SK-N-SH (cell line): ENCODE measurements at regions not wholly inside any gene's neighbourhood (a gene's known extent, or its start where the extent isn't known, plus 50 kb on each side); places are given as distances from the start of the nearest gene placed in this dataset.

ENCODE experiments used
- CTCF ChIA-PET: fragments of 300-600, 350-600 bp; formaldehyde crosslinking; extraction: SDS; loops from one replicate; lab custom pipeline; 2021; lab: Yijun Ruan, JAX
- POLR2A ChIA-PET: fragments of 350-600 bp; sonication (Branson Sonifier 250); formaldehyde crosslinking; extraction: SDS; loops from one replicate; lab custom pipeline; 2020; ENCODE audit warnings: antibody characterized with exemption, inconsistent platforms; lab: Yijun Ruan, JAX
- DNase-seq: peaks from one replicate; pipeline ENCODE4 v3.0.0; 2012
- H2AFZ ChIP-seq: fragments of 200-600 bp; sonication (generic); 2 replicates; pipeline ENCODE4 v1.8.1; 2016; ENCODE audit warnings: antibody characterized with exemption, mild to moderate bottlenecking, low read depth
- H3F3A ChIP-seq: fragments of 200-600 bp; sonication (generic); replicated peaks from 2 replicates; pipeline ENCODE3; 2016; ENCODE audit warnings: antibody characterized with exemption, mild to moderate bottlenecking; ENCODE audit not compliant: insufficient read depth
- H3K27ac ChIP-seq, 2 experiments: fragments of 200-500 bp in 1 of 2; fragments of 200-600 bp in 1 of 2; sonication (Bioruptor generic) in 1 of 2; sonication (generic), shearing (Covaris generic) in 1 of 2; 2 replicates each; pipeline versions ENCODE4 v1.5.1 to v1.6.1; 2014 to 2016; ENCODE audit warnings: low read depth in 2 of 2, inconsistent platforms in 1 of 2, low read length in 1 of 2, mild to moderate bottlenecking in 1 of 2, mixed read lengths in 1 of 2
- H3K27me3 ChIP-seq: fragments of 200-600 bp; sonication (generic), shearing (Covaris generic); 2 replicates; pipeline ENCODE4 v1.6.1; 2016; ENCODE audit warnings: mixed run types; ENCODE audit not compliant: insufficient read depth
- H3K36me3 ChIP-seq, 2 experiments: fragments of 200-500 bp in 1 of 2; fragments of 200-600 bp in 1 of 2; sonication (Bioruptor generic) in 1 of 2; sonication (generic) in 1 of 2; replicated peaks in 1 of 2; 2 replicates each; pipeline versions ENCODE3 to v1.5.1; 2014 to 2016; ENCODE audit warnings: low read length in 1 of 2, mild to moderate bottlenecking in 1 of 2; ENCODE audit not compliant: insufficient read depth in 2 of 2, control insufficient read depth in 1 of 2
- H3K4me1 ChIP-seq, 2 experiments: fragments of 200-500 bp in 1 of 2; fragments of 200-600 bp in 1 of 2; sonication (Bioruptor generic) in 1 of 2; sonication (generic), shearing (Covaris generic) in 1 of 2; 2 replicates each; pipeline versions ENCODE4 v1.5.1 to v1.6.1; 2014 to 2016; ENCODE audit warnings: low read depth in 1 of 2, low read length in 1 of 2, mixed run types in 1 of 2; ENCODE audit not compliant: insufficient read depth in 2 of 2, control insufficient read depth in 1 of 2
- H3K4me2 ChIP-seq: fragments of 200-600 bp; sonication (generic), shearing (Covaris generic); 2 replicates; pipeline ENCODE4 v1.6.1; 2017; ENCODE audit warnings: mixed run types
- H3K4me3 ChIP-seq, 2 experiments: fragments of 200-500 bp in 1 of 2; fragments of 200-600 bp in 1 of 2; sonication (Bioruptor generic) in 1 of 2; sonication (generic), shearing (Covaris generic) in 1 of 2; 2 replicates each; pipeline versions ENCODE4 v1.5.1 to v1.8.1; 2014 to 2016; ENCODE audit warnings: low read depth in 2 of 2, inconsistent platforms in 1 of 2, low read length in 1 of 2, mild to moderate bottlenecking in 1 of 2, mixed read lengths in 1 of 2, moderate library complexity in 1 of 2
- H3K79me2 ChIP-seq: fragments of 200-600 bp; sonication (generic); 2 replicates; pipeline ENCODE4 v1.8.1; 2017; ENCODE audit warnings: mild to moderate bottlenecking; ENCODE audit not compliant: insufficient read depth
- H3K9ac ChIP-seq: fragments of 200-600 bp; sonication (generic); 2 replicates; pipeline ENCODE4 v1.6.1; 2017; ENCODE audit warnings: mixed run types
- H3K9me2 ChIP-seq: fragments of 200-600 bp; sonication (generic); 2 replicates; pipeline ENCODE4 v1.6.1; 2017; ENCODE audit warnings: mixed run types
- H3K9me3 ChIP-seq: fragments of 200-600 bp; sonication (generic); 2 replicates; pipeline ENCODE4 v1.6.1; 2017; ENCODE audit warnings: mixed run types, mild to moderate bottlenecking, moderate library complexity
- H4K20me1 ChIP-seq: fragments of 200-600 bp; sonication (generic); 2 replicates; pipeline ENCODE4 v1.6.1; 2017; ENCODE audit warnings: mild to moderate bottlenecking, mixed run types; ENCODE audit not compliant: insufficient read depth
- EP300 ChIP-seq, 2 experiments: IDR thresholded peaks; 2 replicates each; pipeline versions ENCODE4 v1.4.0 to v1.6.1; 2012; ENCODE audit warnings: borderline replicate concordance in 1 of 2, low read depth in 1 of 2, low read length in 1 of 2
- FOXJ3 ChIP-seq: sonication (generic); formaldehyde crosslinking; IDR thresholded peaks from 2 replicates; pipeline ENCODE4 v1.5.1; 2020; ENCODE audit warnings: mild to moderate bottlenecking, missing genetic modification reagents
- FOXM1 ChIP-seq: IDR thresholded peaks from 2 replicates; pipeline ENCODE4 v1.4.0; 2012; ENCODE audit warnings: low read depth, mild to moderate bottlenecking
- IRF3 ChIP-seq: fragments of 150-350 bp; IDR thresholded peaks from 2 replicates; pipeline ENCODE4 v1.6.1; 2016; ENCODE audit warnings: mild to moderate bottlenecking, low read depth, low read length
- NRF1 ChIP-seq: IDR thresholded peaks from 2 replicates; pipeline ENCODE4 v1.6.1; 2012; ENCODE audit warnings: low read depth, mild to moderate bottlenecking, low read length
- POLR2AphosphoS5 ChIP-seq: IDR thresholded peaks from 2 replicates; pipeline ENCODE4 v1.6.1; 2012; ENCODE audit warnings: low read depth, low read length
- RAD21 ChIP-seq: IDR thresholded peaks from 2 replicates; pipeline ENCODE4 v1.6.1; 2012; ENCODE audit warnings: mild to moderate bottlenecking, low read length
- RFX5 ChIP-seq: IDR thresholded peaks from 2 replicates; pipeline ENCODE4 v1.6.1; 2012; ENCODE audit warnings: mild to moderate bottlenecking, improper control_type of control experiment, low read length
- TCF12 ChIP-seq: IDR thresholded peaks from 2 replicates; pipeline ENCODE4 v1.4.0; 2012
- USF1 ChIP-seq: IDR thresholded peaks from 2 replicates; pipeline ENCODE4 v1.4.0; 2012; ENCODE audit warnings: low read depth, borderline replicate concordance
- ZBTB33 ChIP-seq: IDR thresholded peaks from 2 replicates; pipeline ENCODE4 v1.4.0; 2012; ENCODE audit warnings: low read depth, borderline replicate concordance
- WGBS: methylation state at CpG from one replicate; pipeline ENCODE4 v1.1.6; 2017; ENCODE audit warnings: low lambda C conversion rate; 5-methylcytosine and 5-hydroxymethylcytosine counted together
- TF ChIP-seq, protein P1 (sequence below): IDR thresholded peaks from 2 replicates; pipeline ENCODE4 v1.6.1; 2012; ENCODE audit warnings: mild to moderate bottlenecking, low read depth, low read length, moderate library complexity

GRCh38 chr9:23493219-23493618 lies 332.8 kb downstream of the ELAVL2 start:
- no peak overlapping the region for H3K4me3 ChIP-seq
- ChIA-PET CTCF (interaction anchor here (0.8 to 1.8 kb wide), 4 partner anchors 18 to 369 kb away, joined by 3 to 5 read pairs (median 4); no protein-coding TSS in a partner anchor), POLR2A (no interaction called here)
- H3K27me3 ChIP-seq: no peaks in the 10 kb centered on the region
- H3K9me3 ChIP-seq: no peaks in the 10 kb centered on the region
- TF ChIP-seq NRF1 (no peak), POLR2AphosphoS5 (no peak)
- TF ChIP-seq, protein P1, sequence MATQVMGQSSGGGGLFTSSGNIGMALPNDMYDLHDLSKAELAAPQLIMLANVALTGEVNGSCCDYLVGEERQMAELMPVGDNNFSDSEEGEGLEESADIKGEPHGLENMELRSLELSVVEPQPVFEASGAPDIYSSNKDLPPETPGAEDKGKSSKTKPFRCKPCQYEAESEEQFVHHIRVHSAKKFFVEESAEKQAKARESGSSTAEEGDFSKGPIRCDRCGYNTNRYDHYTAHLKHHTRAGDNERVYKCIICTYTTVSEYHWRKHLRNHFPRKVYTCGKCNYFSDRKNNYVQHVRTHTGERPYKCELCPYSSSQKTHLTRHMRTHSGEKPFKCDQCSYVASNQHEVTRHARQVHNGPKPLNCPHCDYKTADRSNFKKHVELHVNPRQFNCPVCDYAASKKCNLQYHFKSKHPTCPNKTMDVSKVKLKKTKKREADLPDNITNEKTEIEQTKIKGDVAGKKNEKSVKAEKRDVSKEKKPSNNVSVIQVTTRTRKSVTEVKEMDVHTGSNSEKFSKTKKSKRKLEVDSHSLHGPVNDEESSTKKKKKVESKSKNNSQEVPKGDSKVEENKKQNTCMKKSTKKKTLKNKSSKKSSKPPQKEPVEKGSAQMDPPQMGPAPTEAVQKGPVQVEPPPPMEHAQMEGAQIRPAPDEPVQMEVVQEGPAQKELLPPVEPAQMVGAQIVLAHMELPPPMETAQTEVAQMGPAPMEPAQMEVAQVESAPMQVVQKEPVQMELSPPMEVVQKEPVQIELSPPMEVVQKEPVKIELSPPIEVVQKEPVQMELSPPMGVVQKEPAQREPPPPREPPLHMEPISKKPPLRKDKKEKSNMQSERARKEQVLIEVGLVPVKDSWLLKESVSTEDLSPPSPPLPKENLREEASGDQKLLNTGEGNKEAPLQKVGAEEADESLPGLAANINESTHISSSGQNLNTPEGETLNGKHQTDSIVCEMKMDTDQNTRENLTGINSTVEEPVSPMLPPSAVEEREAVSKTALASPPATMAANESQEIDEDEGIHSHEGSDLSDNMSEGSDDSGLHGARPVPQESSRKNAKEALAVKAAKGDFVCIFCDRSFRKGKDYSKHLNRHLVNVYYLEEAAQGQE: no peak
- H4K20me1 ChIP-seq: no peaks in the 10 kb centered on the region
- H2AFZ ChIP-seq: no peak overlapping the region
- no peaks in the 10 kb centered on the region; a peak in 1 of 4 replicates for H3K4me1 ChIP-seq
- no peaks in the 10 kb centered on the region for H3F3A ChIP-seq
- DNase-seq: no peak
- WGBS: 45% methylated on average over 5 of the region's 5 CpGs
- H3K79me2 ChIP-seq: no peaks in the 10 kb centered on the region
- H3K36me3 ChIP-seq: no peaks in the 10 kb centered on the region
- H3K9ac ChIP-seq: no peak overlapping the region
- no peak overlapping the region for H3K27ac ChIP-seq
- H3K4me2 ChIP-seq: no peak overlapping the region
- H3K9me2 ChIP-seq: no peaks in the 10 kb centered on the region

DNA sequence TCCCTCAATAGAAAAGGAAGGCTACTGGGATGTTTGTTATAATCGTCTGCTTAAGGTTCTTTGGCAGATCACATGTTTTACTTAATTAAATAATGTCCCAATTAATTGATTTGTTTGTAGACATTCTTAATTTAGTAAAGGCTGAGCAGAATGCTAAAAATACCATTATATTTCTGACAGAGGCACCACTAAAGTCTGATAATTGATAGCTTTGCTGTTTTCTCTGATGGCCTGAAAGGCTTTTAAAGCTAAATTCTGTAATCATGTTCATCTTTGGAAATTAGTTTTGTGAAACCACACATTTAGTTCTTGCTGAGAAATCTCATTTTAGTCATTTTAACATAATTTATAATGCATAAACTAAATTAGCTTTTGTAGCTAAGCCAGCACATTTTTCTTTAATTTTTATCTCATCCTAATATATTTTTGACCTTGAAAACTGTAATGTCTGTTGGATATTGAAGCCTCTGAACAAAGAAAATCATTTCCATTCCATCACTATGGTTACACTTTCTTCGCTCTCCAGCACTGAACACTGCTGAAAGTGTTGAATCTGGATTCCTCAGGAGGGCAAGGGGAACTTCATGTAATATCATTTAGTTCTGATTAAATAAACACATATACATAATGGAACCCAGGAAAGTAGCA lies 329.4 kb downstream of the ELAVL2 start:
- no peak overlapping the region for H3K9ac ChIP-seq
- no peak overlapping the region for H3K4me2 ChIP-seq
- no peak for DNase-seq
- no peaks in the 10 kb centered on the region; a peak in 1 of 4 replicates for H3K4me1 ChIP-seq
- no peak overlapping the region for H3K27ac ChIP-seq
- H3K9me3 ChIP-seq: no peaks in the 10 kb centered on the region
- no peak overlapping the region for H2AFZ ChIP-seq
- no peaks in the 10 kb centered on the region for H3K79me2 ChIP-seq
- H3K27me3 ChIP-seq: no peaks in the 10 kb centered on the region
- ChIA-PET CTCF (interaction anchor here (1.4 to 2.3 kb wide), 3 partner anchors 21 to 374 kb away, joined by 4 to 6 read pairs (median 5); no protein-coding TSS in a partner anchor), POLR2A (no interaction called here)
- 14% methylated on average over 2 of the region's 2 CpGs for WGBS
- H3K4me3 ChIP-seq: no peak overlapping the region
- no peaks in the 10 kb centered on the region for H3K36me3 ChIP-seq
- H4K20me1 ChIP-seq: no peaks in the 10 kb centered on the region
- no peaks in the 10 kb centered on the region for H3K9me2 ChIP-seq
- no peaks in the 10 kb centered on the region for H3F3A ChIP-seq
- TF ChIP-seq EP300 (IDR thresholded peaks at IDR 0.05; ENCODE audit: borderline replicate concordance in 1 of 2, low read depth in 1 of 2, low read length in 1 of 2) (peak in 1 of 2 experiments; percentile 18; a peak in 1 of 4 replicates), TCF12 (no peak)

- Histone ChIP-seq H4K20me1 (no peaks in the 10 kb centered on the region), H3K9me3 (no peaks in the 10 kb centered on the region), H3K4me2 (no peak overlapping the region), H3K36me3 (no peaks in the 10 kb centered on the region), H3K27ac (no peak overlapping the region), H3K79me2 (no peaks in the 10 kb centered on the region), H3K27me3 (no peaks in the 10 kb centered on the region), H3F3A (no peaks in the 10 kb centered on the region), H2AFZ (no peak overlapping the region), H3K4me3 (no peak overlapping the region), H3K9ac (no peak overlapping the region), H3K4me1 (no peaks in the 10 kb centered on the region; a peak in 1 of 4 replicates), H3K9me2 (no peaks in the 10 kb centered on the region)
- ChIA-PET POLR2A (interaction anchor here (0.7 kb wide), 1 partner anchor 1691 kb away, joined by 3 read pairs; no protein-coding TSS in a partner anchor), CTCF (interaction anchor here (1.0 to 2.3 kb wide), 3 partner anchors 23 to 778 kb away, joined by 3 to 4 read pairs (median 3); no protein-coding TSS in a partner anchor)
- WGBS: 10% methylated on average over 4 of the region's 4 CpGs
- no peak for DNase-seq
- TF ChIP-seq POLR2AphosphoS5 (no peak), RFX5 (no peak), USF1 (no peak), RAD21 (no peak), ZBTB33 (no peak), FOXJ3 (no peak), FOXM1 (no peak), IRF3 (no peak)
Measured at GRCh38 chr9:23497137-23497504, 328.9 kb downstream of the ELAVL2 start.
